ENCODE measurements at regions not wholly inside any gene's neighbourhood (a gene's known extent, or its start where the extent isn't known, plus 50 kb on each side); places are given as distances from the start of the nearest gene placed in this dataset.

DNA sequence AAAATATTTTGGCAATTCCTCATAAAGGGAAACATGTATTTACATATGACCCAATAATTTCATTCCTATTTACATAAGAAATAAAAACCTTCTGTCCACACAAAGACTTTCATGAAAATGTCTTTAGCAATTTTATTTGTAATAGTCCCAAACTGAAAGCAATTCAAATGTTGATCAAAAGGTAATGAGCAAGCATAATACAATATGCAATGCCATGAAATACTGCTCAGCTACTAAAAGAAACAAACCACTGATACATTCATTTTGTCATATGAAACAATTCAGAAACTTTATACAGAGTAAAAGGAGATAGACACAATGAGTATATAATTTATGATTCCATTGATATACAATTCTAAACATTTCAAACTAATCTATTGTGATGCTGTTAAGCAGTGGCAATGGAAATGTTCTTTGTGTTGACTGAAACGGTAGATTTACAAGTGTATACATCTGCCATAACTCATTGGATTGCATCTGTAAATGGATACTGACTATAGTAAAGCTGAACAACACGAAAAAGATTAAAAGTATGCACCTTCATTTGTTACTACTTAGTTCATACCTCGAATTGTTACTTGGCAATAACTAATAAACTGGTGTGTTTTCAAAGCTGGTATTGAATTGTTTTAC, 335.6 kb downstream of the GASK1B start:
- TF ChIP-seq ZNF384 (IDR thresholded peaks at IDR 0.05) = no peak
- TF ChIP-seq BHLHE40 (IDR thresholded peaks at IDR 0.05; ENCODE audit: borderline replicate concordance) = no peak
- no peak for TF ChIP-seq PKNOX1 (IDR thresholded peaks at IDR 0.05)
- TF ChIP-seq SP1 (IDR thresholded peaks at IDR 0.05) = no peak
- no peak for TF ChIP-seq FOXK2 (IDR thresholded peaks at IDR 0.05)
- no peak for TF ChIP-seq FOXM1 (IDR thresholded peaks at IDR 0.05; ENCODE audit: borderline replicate concordance)
- no peak for TF ChIP-seq FOXA1 (IDR thresholded peaks at IDR 0.05)
- no peak for TF ChIP-seq LEF1 (IDR thresholded peaks at IDR 0.05; ENCODE audit: borderline replicate concordance)
